NCI-H1417 treated with DMSO at 0.1 percent for 48 hours (cell line): ENCODE measurements at regions not wholly inside any gene's neighbourhood (a gene's known extent, or its start where the extent isn't known, plus 50 kb on each side); places are given as distances from the start of the nearest gene placed in this dataset.
"Not testable (repeated sequence)": the region's sequence is repeated elsewhere in the genome, so short reads cannot be mapped to it uniquely, and the experiment has no call there.

Experiments used
- DNase-seq: peaks from one replicate; lab custom pipeline; 2025; lab: John Stamatoyannopoulos, UW

DNA sequence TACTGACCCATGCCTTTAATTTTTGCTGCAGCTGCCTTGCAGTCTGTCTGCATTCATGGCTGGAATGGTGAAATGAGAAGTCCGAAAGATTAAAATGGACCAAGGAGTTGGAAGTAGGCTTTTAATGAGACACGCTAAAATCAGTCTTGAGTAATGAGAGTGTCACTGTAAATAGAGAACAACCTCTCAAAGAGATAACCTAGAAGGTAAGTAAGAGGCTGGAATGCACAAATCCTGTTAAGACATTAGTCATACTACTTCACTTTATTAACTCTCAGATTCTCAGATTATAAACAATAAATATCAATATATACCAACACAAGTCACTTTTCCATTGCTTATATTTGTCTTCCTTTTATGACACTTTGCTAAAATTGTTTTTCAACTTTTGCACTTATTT, 880.6 kb upstream of the C9orf72 start:
- no peak for DNase-seq

DNA sequence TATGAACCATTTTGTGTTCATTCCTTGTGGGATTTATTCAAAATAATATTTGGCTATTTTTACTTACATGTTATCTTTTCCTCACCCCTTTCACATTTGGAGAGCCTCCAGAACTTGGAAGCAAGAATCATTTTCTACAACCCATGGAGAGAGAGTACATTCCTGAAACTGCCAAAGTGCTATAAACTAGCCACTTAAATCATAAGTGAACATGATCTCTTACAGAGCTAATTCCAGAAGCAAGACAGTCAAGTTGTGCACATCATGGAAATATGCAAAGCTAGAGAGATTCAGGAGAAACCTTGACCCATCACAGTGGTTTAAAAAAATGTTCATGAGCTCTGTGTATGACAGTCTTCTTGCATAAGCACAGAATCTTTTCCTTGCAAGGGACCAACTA, 883.6 kb upstream of the C9orf72 start:
- DNase-seq, result no peak

GRCh38 chr9:28464481-28465216, 891.4 kb upstream of the C9orf72 start:
- no peak for DNase-seq

GRCh38 chr9:28471261-28471660, 898.0 kb upstream of the C9orf72 start:
- no peak for DNase-seq

GRCh38 chr9:28487561-28487960, 914.3 kb upstream of the C9orf72 start:
- DNase-seq, result no peak

DNA sequence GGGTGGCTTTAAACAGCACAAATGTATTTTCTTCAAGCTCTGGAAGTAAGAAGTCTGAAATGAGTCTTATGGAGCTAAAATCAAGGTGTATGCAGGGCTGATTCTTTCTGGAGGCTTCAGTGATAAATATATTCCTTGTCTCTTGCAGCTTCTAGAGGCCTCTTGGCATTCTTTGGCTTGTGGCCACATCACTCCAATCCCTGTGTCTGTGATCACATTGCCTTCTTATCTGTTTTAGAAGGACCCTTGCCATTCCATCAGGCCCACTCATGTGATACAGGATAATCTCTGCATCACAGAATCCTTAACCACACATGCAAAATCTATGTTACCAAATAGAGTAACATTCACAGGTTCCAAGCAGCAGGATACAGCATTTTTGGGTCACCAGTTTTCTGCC, 917.8 kb upstream of the C9orf72 start:
- DNase-seq, result no peak

GRCh38 chr9:28498168-28498567, 924.9 kb upstream of the C9orf72 start:
- not testable (repeated sequence) for DNase-seq

GRCh38 chr9:28502189-28502588, 928.9 kb upstream of the C9orf72 start:
- DNase-seq, result no peak

DNA sequence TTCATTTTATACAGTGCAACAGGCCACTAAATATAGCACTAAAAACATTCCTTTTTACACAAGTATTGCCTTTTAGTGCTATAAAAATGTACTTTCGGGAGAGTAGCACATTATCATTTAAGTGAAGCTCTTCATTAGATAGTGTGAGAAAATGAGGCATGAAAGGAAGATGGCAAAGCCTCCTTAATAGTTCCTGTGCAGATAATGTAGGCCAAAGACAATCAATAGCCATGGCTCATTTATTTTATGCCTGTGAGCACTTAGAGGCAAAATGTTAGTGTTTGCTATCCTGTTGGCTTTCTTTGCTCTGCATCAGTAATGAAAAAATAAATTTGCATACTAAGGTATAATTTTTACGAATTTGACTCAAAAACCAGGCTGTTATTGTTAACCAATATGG, 929.5 kb upstream of the C9orf72 start:
- no peak for DNase-seq

DNA sequence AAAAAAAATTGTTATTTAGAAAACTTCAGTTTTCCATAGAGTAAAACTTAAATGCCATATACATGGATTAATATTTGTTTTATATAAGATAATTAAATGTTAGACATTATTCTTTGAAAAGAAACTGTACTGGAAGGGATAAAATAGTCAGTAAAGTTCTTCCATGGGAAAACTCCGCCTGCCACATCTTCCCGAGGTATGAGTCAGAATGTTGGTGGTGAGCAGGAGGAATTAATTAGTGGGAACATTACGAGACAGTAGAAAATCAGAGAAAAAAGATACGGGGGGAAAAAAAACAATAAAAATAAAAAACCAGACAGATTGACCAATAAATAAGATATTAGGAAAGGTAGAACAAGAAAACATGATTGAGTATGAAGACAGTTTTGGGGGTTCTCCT, 930.3 kb upstream of the C9orf72 start:
- no peak for DNase-seq

DNA sequence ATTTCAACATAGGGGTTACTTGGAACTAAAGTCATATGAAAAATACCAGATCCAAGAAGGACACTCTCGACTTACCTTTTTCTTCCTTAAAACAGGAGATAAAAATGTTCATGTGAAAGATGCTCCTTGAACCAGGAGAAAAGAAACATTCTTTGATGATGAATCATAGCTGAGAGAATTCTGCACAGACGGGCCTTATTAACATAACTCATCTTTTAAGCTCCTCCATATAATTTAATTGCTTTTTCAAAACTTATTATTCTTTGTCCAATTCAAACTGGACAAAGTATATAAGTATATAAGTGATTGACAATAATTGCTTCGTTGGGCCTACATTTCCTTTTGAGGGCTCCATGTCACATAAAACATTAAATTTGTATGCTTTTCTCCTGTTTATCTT, 945.2 kb upstream of the C9orf72 start:
- no peak for DNase-seq

DNA sequence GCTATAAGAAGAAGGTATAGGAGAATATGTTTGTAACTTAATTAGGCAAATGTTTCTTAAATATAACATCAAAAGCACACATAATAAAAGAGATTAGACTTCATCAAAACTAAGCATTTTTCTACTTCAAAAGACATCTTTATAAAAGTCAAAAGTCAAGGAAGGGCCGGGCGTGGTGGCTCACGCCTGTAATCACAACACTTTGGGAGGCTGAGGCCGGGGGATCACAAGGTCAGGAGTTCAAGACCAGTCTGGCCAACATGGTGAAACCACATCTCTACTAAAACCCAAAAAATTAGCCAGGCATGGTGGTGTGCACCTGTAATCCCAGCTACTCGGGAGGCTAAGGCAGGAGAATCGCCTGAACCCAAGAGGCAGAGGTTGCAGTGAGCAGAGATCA, 951.0 kb upstream of the C9orf72 start:
- not testable (repeated sequence) for DNase-seq

DNA sequence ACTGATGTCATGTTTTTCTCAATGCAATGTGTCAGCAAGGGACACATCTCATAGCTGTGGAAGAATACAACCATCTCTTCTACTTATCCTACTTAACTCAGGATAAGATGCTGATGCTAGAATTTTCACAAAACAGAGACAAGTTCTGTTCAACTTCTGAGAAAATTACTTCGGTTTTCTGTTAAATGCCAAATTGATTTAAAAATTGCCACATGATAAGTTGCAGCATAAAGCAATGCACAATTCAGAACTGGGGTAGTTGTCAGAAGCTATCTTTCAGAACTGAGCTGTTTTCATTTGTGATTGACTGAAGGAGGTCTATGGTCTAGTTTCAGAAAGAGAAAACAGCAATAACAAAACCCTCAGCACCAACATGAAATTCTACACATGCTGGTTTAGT, 954.8 kb upstream of the C9orf72 start:
- no peak for DNase-seq

- no peak for DNase-seq
Measured at GRCh38 chr9:28538132-28538531, 964.9 kb upstream of the C9orf72 start.

- peak; percentile 9 for DNase-seq
Measured at GRCh38 chr9:28539434-28540070, 966.3 kb upstream of the C9orf72 start.

GRCh38 chr9:28542928-28543327, 969.6 kb upstream of the C9orf72 start:
- no peak for DNase-seq

GRCh38 chr9:28547527-28547926, 974.2 kb upstream of the C9orf72 start:
- no peak for DNase-seq

- no peak for DNase-seq
Measured at GRCh38 chr9:28563291-28563934, 990.1 kb upstream of the C9orf72 start.

DNA sequence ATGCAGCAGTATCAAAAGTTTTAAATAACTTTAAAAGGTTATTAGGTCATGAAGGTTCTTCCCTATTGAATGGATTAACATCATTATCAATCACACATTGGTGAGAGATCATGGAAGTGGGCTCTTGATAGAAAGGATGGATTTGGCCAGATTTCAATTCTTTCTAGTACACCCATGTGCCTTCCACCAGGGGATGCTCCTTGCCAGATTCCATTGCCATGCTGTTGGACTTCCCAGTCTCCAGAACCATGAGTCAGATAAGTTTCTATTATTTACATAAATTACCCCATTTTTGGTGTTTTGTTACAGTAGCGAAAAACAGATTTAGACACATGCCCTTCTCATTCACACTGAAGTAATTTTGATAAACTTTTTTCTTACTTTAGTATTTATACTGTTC, 1010.6 kb upstream of the C9orf72 start:
- no peak for DNase-seq

- DNase-seq, result no peak
Measured at GRCh38 chr9:28584542-28584941, 1011.3 kb upstream of the C9orf72 start.

- no peak for DNase-seq
Measured at GRCh38 chr9:28587052-28587451, 1013.8 kb upstream of the C9orf72 start.

GRCh38 chr9:28598408-28598807, 1025.1 kb upstream of the C9orf72 start:
- no peak for DNase-seq

DNA sequence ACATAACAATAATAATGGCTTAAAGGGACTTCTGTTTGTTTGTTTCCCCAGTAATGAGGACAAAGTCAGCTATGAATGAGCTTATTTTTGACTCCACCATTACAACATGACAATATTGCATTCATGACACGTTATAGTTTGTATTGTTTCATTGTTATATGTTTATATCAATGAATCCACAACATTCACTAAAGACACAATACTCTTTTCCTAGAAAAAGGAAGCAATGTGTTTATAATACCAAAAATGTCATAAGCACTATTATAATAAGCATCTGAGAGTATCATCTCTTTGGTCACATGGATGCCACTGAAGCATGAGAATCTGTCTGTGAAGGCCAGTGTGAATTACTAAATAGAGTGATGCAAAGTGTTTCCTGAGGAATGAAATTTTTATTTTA, 1026.9 kb upstream of the C9orf72 start:
- DNase-seq, result no peak
